Neural progenitor cell (in vitro differentiated cells): ENCODE measurements at regions not wholly inside any gene's neighbourhood (a gene's known extent, or its start where the extent isn't known, plus 50 kb on each side); places are given as distances from the start of the nearest gene placed in this dataset.
A peak's percentile ranks its signal among the peaks of the same experiment; 100 is the strongest.

Experiments
- DNase-seq: peaks from one replicate; pipeline ENCODE4 v3.0.0-alpha.2; 2016; ENCODE audit warnings: low spot score
- H2AFZ ChIP-seq: fragments of 200-600 bp; sonication (generic); replicated peaks from 2 replicates; pipeline ENCODE4 v1.6.1; 2016; ENCODE audit warnings: antibody characterized with exemption
- H3F3A ChIP-seq: fragments of 200-600 bp; sonication (generic); 2 replicates; pipeline ENCODE4 v1.6.1; 2016; ENCODE audit warnings: antibody characterized with exemption, low read depth
- H3K27ac ChIP-seq: fragments of 200-600 bp; sonication (generic); 2 replicates; pipeline ENCODE4 v1.5.1; 2016; ENCODE audit warnings: mild to moderate bottlenecking
- H3K27me3 ChIP-seq: fragments of 200-600 bp; sonication (generic); 2 replicates; pipeline ENCODE4 v1.6.1; 2016; ENCODE audit warnings: mild to moderate bottlenecking, moderate library complexity
- H3K36me3 ChIP-seq: fragments of 200-600 bp; sonication (generic); 2 replicates; pipeline ENCODE4 v1.5.1; 2016
- H3K4me1 ChIP-seq: fragments of 200-600 bp; sonication (generic); 2 replicates; pipeline ENCODE4 v1.6.1; 2016; ENCODE audit warnings: mixed run types
- H3K4me2 ChIP-seq: fragments of 200-600 bp; sonication (generic); 2 replicates; pipeline ENCODE4 v1.6.1; 2016
- H3K4me3 ChIP-seq: fragments of 200-600 bp; sonication (generic); 2 replicates; pipeline ENCODE4 v1.5.1; 2016
- H3K79me2 ChIP-seq: fragments of 200-600 bp; sonication (generic); 2 replicates; pipeline ENCODE4 v1.6.1; 2016; ENCODE audit warnings: low read depth
- H3K9ac ChIP-seq: fragments of 200-600 bp; sonication (generic); 2 replicates; pipeline ENCODE4 v1.6.1; 2016
- H3K9me3 ChIP-seq: fragments of 200-600 bp; sonication (generic); 2 replicates; pipeline ENCODE4 v1.5.1; 2016; ENCODE audit warnings: low read depth
- H4K20me1 ChIP-seq: fragments of 200-600 bp; sonication (generic); 2 replicates; pipeline ENCODE4 v1.6.1; 2016; ENCODE audit warnings: low read depth
- H3K27ac Mint-ChIP-seq: 3 replicates; pipeline ENCODE4 v1.8.0; 2021; ENCODE audit warnings: mixed read lengths
- H3K27me3 Mint-ChIP-seq: 2 replicates; pipeline ENCODE4 v1.8.0; 2022; ENCODE audit warnings: low read depth, mild to moderate bottlenecking, inconsistent platforms, moderate library complexity, mixed read lengths; ENCODE audit not compliant: insufficient read depth
- H3K36me3 Mint-ChIP-seq: 3 replicates; pipeline ENCODE4 v1.8.0; 2021; ENCODE audit warnings: mixed read lengths
- H3K4me1 Mint-ChIP-seq: 3 replicates; pipeline ENCODE4 v1.8.0; 2021; ENCODE audit warnings: mixed read lengths
- H3K4me3 Mint-ChIP-seq: 3 replicates; pipeline ENCODE4 v1.8.0; 2021; ENCODE audit warnings: mild to moderate bottlenecking, moderate library complexity, mixed read lengths
- H3K9me3 Mint-ChIP-seq: 3 replicates; pipeline ENCODE4 v1.8.0; 2020; ENCODE audit warnings: mixed read lengths
- CTCF ChIP-seq: fragments of 200-600 bp; sonication (generic); IDR thresholded peaks from 2 replicates; pipeline ENCODE4 v1.5.1; 2017; ENCODE audit warnings: antibody characterized with exemption, mild to moderate bottlenecking
- EZH2 ChIP-seq: fragments of 200-600 bp; sonication (generic); IDR thresholded peaks from 2 replicates; pipeline ENCODE4 v1.6.1; 2017; ENCODE audit warnings: antibody characterized with exemption, mild to moderate bottlenecking, moderate library complexity
- EZH2phosphoT487 ChIP-seq: fragments of 200-600 bp; sonication (generic); IDR thresholded peaks from 2 replicates; pipeline ENCODE4 v1.6.1; 2017; ENCODE audit warnings: antibody characterized with exemption

GRCh38 chr7:86320889-86321288, 322.8 kb upstream of the GRM3 start:
- Histone ChIP-seq H3K79me2 (no peaks in the 10 kb centered on the region), H3K4me2 (no peak overlapping the region), H3K9ac (no peak overlapping the region), H3K36me3 (no peaks in the 10 kb centered on the region), H2AFZ (no peak overlapping the region), H4K20me1 (no peaks in the 10 kb centered on the region), H3K9me3 (no peaks in the 10 kb centered on the region), H3F3A (no peaks in the 10 kb centered on the region), H3K4me3 (no peak overlapping the region), H3K27ac (peak overlapping the region; percentile 5), H3K27me3 (no peaks in the 10 kb centered on the region), H3K4me1 (peaks cover 13% of the 10 kb centered on the region)
- peak; percentile 62 for DNase-seq
- Mint-ChIP-seq H3K9me3 (no peaks in the 10 kb centered on the region), H3K27me3 (no peaks in the 10 kb centered on the region), H3K4me3 (no peak overlapping the region), H3K36me3 (peaks cover 4% of the 10 kb centered on the region), H3K27ac (no peak overlapping the region), H3K4me1 (peaks cover 24% of the 10 kb centered on the region)
- TF ChIP-seq CTCF (no peak), EZH2phosphoT487 (no peak), EZH2 (no peak)

- Mint-ChIP-seq H3K9me3 (no peaks in the 10 kb centered on the region), H3K4me1 (peaks cover 24% of the 10 kb centered on the region), H3K36me3 (no peaks in the 10 kb centered on the region), H3K27ac (no peak overlapping the region), H3K4me3 (no peak overlapping the region), H3K27me3 (no peaks in the 10 kb centered on the region)
- Histone ChIP-seq H3K36me3 (no peaks in the 10 kb centered on the region), H4K20me1 (no peaks in the 10 kb centered on the region), H3K79me2 (no peaks in the 10 kb centered on the region), H3K27me3 (no peaks in the 10 kb centered on the region), H2AFZ (no peak overlapping the region), H3K4me1 (peaks cover 13% of the 10 kb centered on the region), H3K4me3 (no peak overlapping the region), H3K27ac (peak overlapping the region; percentile 5), H3K9ac (no peak overlapping the region), H3K9me3 (no peaks in the 10 kb centered on the region), H3F3A (no peaks in the 10 kb centered on the region), H3K4me2 (no peak overlapping the region)
- TF ChIP-seq CTCF (no peak), EZH2 (no peak), EZH2phosphoT487 (no peak)
- DNase-seq = no peak
Observed at GRCh38 chr7:86320341-86320740, 323.4 kb upstream of the GRM3 start.

- no peaks in the 10 kb centered on the region for H3K4me1 ChIP-seq
- no peak for TF ChIP-seq EZH2phosphoT487
- no peak for TF ChIP-seq EZH2
- no peak for TF ChIP-seq CTCF
- H3K27ac ChIP-seq = no peak overlapping the region
- Mint-ChIP-seq H3K4me1 (peaks cover 3% of the 10 kb centered on the region), H3K27me3 (peaks cover 2% of the 10 kb centered on the region), H3K4me3 (no peak overlapping the region), H3K27ac (no peak overlapping the region), H3K9me3 (no peaks in the 10 kb centered on the region), H3K36me3 (no peaks in the 10 kb centered on the region)
- H4K20me1 ChIP-seq = no peaks in the 10 kb centered on the region
- H3K4me3 ChIP-seq = no peak overlapping the region
- no peaks in the 10 kb centered on the region for H3K79me2 ChIP-seq
- H3K36me3 ChIP-seq = no peaks in the 10 kb centered on the region
- H2AFZ ChIP-seq = no peak overlapping the region
- no peaks in the 10 kb centered on the region for H3K27me3 ChIP-seq
- no peaks in the 10 kb centered on the region for H3K9me3 ChIP-seq
- H3K4me2 ChIP-seq = no peak overlapping the region
- DNase-seq = no peak
- H3K9ac ChIP-seq = no peak overlapping the region
- no peaks in the 10 kb centered on the region for H3F3A ChIP-seq
Observed at GRCh38 chr7:86313842-86314241, 329.9 kb upstream of the GRM3 start.
